Esophagus squamous epithelium (tissue), 4 donors: ENCODE measurements at regions not wholly inside any gene's neighbourhood (a gene's known extent, or its start where the extent isn't known, plus 50 kb on each side); places are given as distances from the start of the nearest gene placed in this dataset.

Experiments used
- CTCF ChIP-seq, 6 experiments: fragments of 450-650 bp in 4 of 6; fragments of 200-600 bp in 2 of 6; sonication (generic) in 2 of 6; IDR thresholded peaks; one replicate each; pipeline ENCODE4 v1.5.1; 2016 to 2019; ENCODE audit warnings: antibody characterized with exemption in 6 of 6, mild to moderate bottlenecking in 4 of 6, moderate library complexity in 4 of 6
- POLR2A ChIP-seq, 4 donors: fragments of 450-650 bp; IDR thresholded peaks; one replicate each; pipeline ENCODE4 v1.6.1; 2017; ENCODE audit warnings: antibody characterized with exemption in 4 of 4, mild to moderate bottlenecking in 4 of 4, moderate library complexity in 3 of 4

- TF ChIP-seq CTCF (IDR thresholded peaks at IDR 0.05) (no peak), POLR2A (IDR thresholded peaks at IDR 0.05) (no peak)
These were observed 372.3 kb upstream of the SALL1 start for GRCh38 chr16:51523400-51523799.
